SKM-1 (cell line): ENCODE measurements at regions not wholly inside any gene's neighbourhood (a gene's known extent, or its start where the extent isn't known, plus 50 kb on each side); places are given as distances from the start of the nearest gene placed in this dataset.
"Not testable (repeated sequence)": the region's sequence is repeated elsewhere in the genome, so short reads cannot be mapped to it uniquely, and the experiment has no call there.

ENCODE experiments used
- DNase-seq: peaks from one replicate; lab custom pipeline; 2025; ENCODE audit not compliant: unreplicated experiment; lab: John Stamatoyannopoulos, UW

GRCh38 chr14:61168141-61168540, 113.0 kb downstream of the TMEM30B start:
- no peak for DNase-seq

GRCh38 chr14:61167642-61168041, 113.5 kb downstream of the TMEM30B start:
- DNase-seq, result no peak

- DNase-seq, result no peak
Observed at GRCh38 chr14:61160798-61161197, 120.3 kb downstream of the TMEM30B start.

GRCh38 chr14:61154641-61155040, 126.5 kb downstream of the TMEM30B start:
- DNase-seq, result no peak

GRCh38 chr14:61153914-61154545, 127.1 kb downstream of the TMEM30B start:
- no peak for DNase-seq

GRCh38 chr14:61153431-61153830, 127.7 kb downstream of the TMEM30B start:
- DNase-seq, result no peak

GRCh38 chr14:61152851-61153364, 128.2 kb downstream of the TMEM30B start:
- no peak for DNase-seq

GRCh38 chr14:61151251-61151650, 129.9 kb downstream of the TMEM30B start:
- no peak for DNase-seq

- no peak for DNase-seq
Observed at GRCh38 chr14:61150851-61151250, 130.3 kb downstream of the TMEM30B start.

GRCh38 chr14:61149896-61150295, 131.2 kb downstream of the TMEM30B start:
- no peak for DNase-seq

- no peak for DNase-seq
Observed at GRCh38 chr14:61148742-61149350, 132.3 kb downstream of the TMEM30B start.

GRCh38 chr14:61147831-61148549, 133.1 kb downstream of the TMEM30B start:
- no peak for DNase-seq

- no peak for DNase-seq
Observed at GRCh38 chr14:61147381-61147821, 133.7 kb downstream of the TMEM30B start.

- DNase-seq, result no peak
Observed at GRCh38 chr14:61146899-61147298, 134.2 kb downstream of the TMEM30B start.

- no peak for DNase-seq
Observed at GRCh38 chr14:61145903-61146481, 135.1 kb downstream of the TMEM30B start.

- no peak for DNase-seq
Observed at GRCh38 chr14:61145034-61145902, 135.9 kb downstream of the TMEM30B start.

GRCh38 chr14:61144117-61145033, 136.8 kb downstream of the TMEM30B start:
- not testable (repeated sequence) for DNase-seq

GRCh38 chr14:61140872-61141271, 140.3 kb downstream of the TMEM30B start:
- no peak for DNase-seq

GRCh38 chr14:61140271-61140670, 140.9 kb downstream of the TMEM30B start:
- no peak for DNase-seq
